ENCODE measurements at regions not wholly inside any gene's neighbourhood (a gene's known extent, or its start where the extent isn't known, plus 50 kb on each side); places are given as distances from the start of the nearest gene placed in this dataset.

- intact Hi-C loops (cut with micrococcal nuclease; ENCODE audit: unreplicated experiment) (no loop called here), in situ Hi-C loops (cut with HindIII; ENCODE audit: low pct_unique_long_range_greater_than_20kb, low sequenced_read_pairs) (no loop called here)
- TF ChIP-seq REST (IDR thresholded peaks at IDR 0.05; ENCODE audit: insufficient read depth in 1 of 2, low read depth in 2 of 2, low read length in 1 of 2) (no peak), POLR2AphosphoS5 (IDR thresholded peaks at IDR 0.05; ENCODE audit: low read depth, low read length) (no peak), TCF7L2 (IDR thresholded peaks at IDR 0.05; ENCODE audit: low read depth, low read length) (no peak), SIN3A (IDR thresholded peaks at IDR 0.05; ENCODE audit: borderline replicate concordance, insufficient read depth, low read depth, low read length) (no peak), CTCF (IDR thresholded peaks at IDR 0.05) (no peak)
- no peaks in the 10 kb centered on the region for H3K9me3 ChIP-seq (ENCODE audit: control insufficient read depth, insufficient read depth, low read depth, low read length)
- no TSS peak for BruUV-seq (replicated peaks)
- H3K27me3 ChIP-seq (ENCODE audit: control insufficient read depth, insufficient read depth, low read length): no peaks in the 10 kb centered on the region
- CTCF ChIA-PET: no interaction called here
- H3K4me3 ChIP-seq (ENCODE audit: low read depth in 2 of 2, low read length in 2 of 2): no peak overlapping the region
- ATAC-seq (no peak), DNase-seq (ENCODE audit: low read depth, low spot score) (no peak)
- H3K4me1 ChIP-seq (ENCODE audit: control insufficient read depth, insufficient read depth, low read length): no peaks in the 10 kb centered on the region
- H3K36me3 ChIP-seq (ENCODE audit: control insufficient read depth, insufficient read depth, low read length): no peaks in the 10 kb centered on the region
- H3K27ac ChIP-seq (ENCODE audit: low read length): no peak overlapping the region
- POLR2A ChIA-PET: no interaction called here
These were observed 569.6 kb downstream of the ZNF674 start for GRCh38 chrX:45975633-45976032.

- CTCF ChIA-PET: interaction anchor here (0.7 kb wide), 1 partner anchor 281 kb away, joined by 3 read pairs; no protein-coding TSS in a partner anchor
- TF ChIP-seq TCF7L2 (IDR thresholded peaks at IDR 0.05; ENCODE audit: low read depth, low read length): no peak
- TF ChIP-seq POLR2AphosphoS5 (IDR thresholded peaks at IDR 0.05; ENCODE audit: low read depth, low read length): no peak
- TF ChIP-seq REST (IDR thresholded peaks at IDR 0.05; ENCODE audit: insufficient read depth in 1 of 2, low read depth in 2 of 2, low read length in 1 of 2): no peak
- TF ChIP-seq CTCF (IDR thresholded peaks at IDR 0.05): no peak
- no peak for TF ChIP-seq SIN3A (IDR thresholded peaks at IDR 0.05; ENCODE audit: borderline replicate concordance, insufficient read depth, low read depth, low read length)
- in situ Hi-C loops (cut with HindIII; ENCODE audit: low pct_unique_long_range_greater_than_20kb, low sequenced_read_pairs): no loop called here
These were observed 572.6 kb downstream of the ZNF674 start for GRCh38 chrX:45972636-45973035.

More at GRCh38 chrX:45972636-45973035, 572.6 kb downstream of the ZNF674 start:
- Histone ChIP-seq H3K4me3 (ENCODE audit: low read depth in 2 of 2, low read length in 2 of 2) (no peak overlapping the region), H3K4me1 (ENCODE audit: control insufficient read depth, insufficient read depth, low read length) (no peaks in the 10 kb centered on the region), H3K36me3 (ENCODE audit: control insufficient read depth, insufficient read depth, low read length) (no peaks in the 10 kb centered on the region), H3K27me3 (ENCODE audit: control insufficient read depth, insufficient read depth, low read length) (no peaks in the 10 kb centered on the region), H3K27ac (ENCODE audit: low read length) (no peak overlapping the region), H3K9me3 (ENCODE audit: control insufficient read depth, insufficient read depth, low read depth, low read length) (no peaks in the 10 kb centered on the region)
- intact Hi-C loops (cut with micrococcal nuclease; ENCODE audit: unreplicated experiment): no loop called here
- BruUV-seq (replicated peaks): no TSS peak
- POLR2A ChIA-PET: no interaction called here
- ATAC-seq (no peak), DNase-seq (ENCODE audit: low read depth, low spot score) (no peak)

Measured in Panc1 (cell line).